Forelimb muscle (tissue), 1 donor: ENCODE measurements at regions not wholly inside any gene's neighbourhood (a gene's known extent, or its start where the extent isn't known, plus 50 kb on each side); places are given as distances from the start of the nearest gene placed in this dataset.
A peak's percentile ranks its signal among the peaks of the same experiment; 100 is the strongest.
"Not testable (repeated sequence)": the region's sequence is repeated elsewhere in the genome, so short reads cannot be mapped to it uniquely, and the experiment has no call there.

Experiments
- DNase-seq: peaks from one replicate; pipeline ENCODE4 v3.0.0-alpha.2; 2013; ENCODE audit warnings: low read depth

DNA sequence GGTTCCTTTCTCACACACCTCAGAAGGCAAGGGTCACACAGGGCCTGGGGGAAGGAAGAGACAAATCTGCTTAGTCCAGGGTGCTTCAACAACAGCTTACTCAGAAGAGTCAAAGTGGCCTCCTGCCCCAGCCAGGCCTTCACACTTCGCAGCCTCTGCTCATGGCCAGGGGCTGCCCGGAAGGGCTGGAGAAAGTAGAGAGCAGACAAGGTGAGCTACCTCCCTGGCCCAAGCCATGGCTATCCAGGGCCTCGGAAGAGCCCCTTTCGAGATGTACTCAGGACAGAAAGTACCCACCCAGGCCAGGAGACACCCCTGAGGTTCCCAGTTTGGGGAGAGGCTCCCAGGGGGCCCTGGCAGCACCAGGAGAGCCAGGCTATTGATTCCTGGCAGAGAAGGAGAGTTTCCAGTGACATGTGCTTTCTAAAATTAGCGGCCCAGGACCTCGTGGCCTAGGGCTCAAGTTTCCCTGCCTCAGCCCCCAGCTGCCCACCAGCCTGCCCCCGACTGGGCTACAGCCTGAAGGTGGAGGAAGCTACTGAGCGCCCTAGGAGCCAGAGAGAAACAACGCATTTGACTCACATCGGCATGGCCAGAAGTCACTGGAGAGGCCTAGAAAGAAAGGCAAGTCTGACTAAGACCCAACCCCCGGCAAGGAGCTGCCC lies 533.2 kb downstream of the TP53TG3F start:
- DNase-seq = not testable (repeated sequence)

DNA sequence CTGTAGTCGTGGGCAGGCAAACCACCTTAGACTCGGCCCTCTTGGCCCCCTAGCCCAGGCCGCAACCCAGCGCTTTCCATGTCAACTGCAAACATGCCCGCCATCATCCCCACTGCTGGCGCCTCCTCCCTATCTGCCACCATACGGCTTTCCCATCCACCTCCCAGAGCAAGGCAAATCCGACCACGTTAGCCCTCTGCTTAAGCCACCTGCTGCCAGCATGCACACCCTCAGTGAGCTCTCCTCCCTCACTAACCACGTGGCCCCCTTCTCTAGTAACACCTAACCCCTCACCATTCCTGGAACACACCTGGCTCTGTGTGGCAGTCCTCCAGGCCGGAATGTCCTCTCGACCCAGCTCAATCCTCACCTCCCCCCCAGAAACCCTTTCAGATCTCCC lies 534.8 kb downstream of the TP53TG3F start:
- DNase-seq = not testable (repeated sequence)

DNA sequence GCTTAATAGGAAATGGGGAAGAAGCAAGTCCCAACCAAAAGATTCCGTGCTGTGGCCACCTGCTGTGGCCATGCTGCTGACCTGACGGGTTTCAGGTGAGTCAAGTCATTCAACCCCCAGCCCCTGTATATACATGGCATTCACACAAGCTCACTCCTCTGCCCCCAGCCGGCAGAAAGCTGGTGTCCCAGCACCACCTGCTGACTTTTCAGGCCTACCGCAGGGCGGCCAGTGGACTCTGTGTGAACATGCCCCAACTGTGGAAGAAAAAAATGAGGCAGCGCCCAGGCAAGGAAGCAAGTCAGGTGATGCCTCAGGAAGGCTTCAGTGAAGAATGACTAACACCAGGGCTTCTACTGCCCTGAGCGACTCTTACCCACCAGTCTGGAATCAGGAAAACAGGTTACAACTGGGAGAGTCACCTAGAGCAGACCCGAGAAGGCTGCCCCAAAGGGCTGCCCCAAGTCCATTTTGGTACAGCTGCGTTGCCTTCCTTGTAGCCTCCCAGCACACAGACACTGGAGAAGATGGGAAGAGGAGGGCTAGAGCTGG lies 536.5 kb downstream of the TP53TG3F start:
- DNase-seq = not testable (repeated sequence)

DNA sequence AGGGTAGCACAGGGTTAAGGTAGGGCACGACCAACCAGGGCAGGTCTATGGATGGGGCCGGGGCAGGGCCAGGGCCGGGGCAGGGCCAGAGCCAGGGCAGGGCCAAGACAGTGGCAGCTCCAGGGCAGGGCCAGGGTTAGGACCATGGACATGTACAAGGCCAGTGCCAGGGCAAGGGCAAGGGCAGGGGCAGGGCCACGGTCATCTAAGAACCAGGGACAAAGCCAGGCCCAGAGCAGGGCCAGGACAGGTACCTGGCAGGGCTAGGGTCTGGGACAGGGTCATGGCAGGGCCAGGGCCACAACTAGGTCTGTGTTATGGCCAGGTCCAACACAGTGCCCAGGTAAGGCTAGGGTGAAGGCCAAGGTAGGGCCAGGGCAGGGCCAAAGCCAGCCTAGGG lies 541.8 kb downstream of the TP53TG3F start:
- not testable (repeated sequence) for DNase-seq

DNA sequence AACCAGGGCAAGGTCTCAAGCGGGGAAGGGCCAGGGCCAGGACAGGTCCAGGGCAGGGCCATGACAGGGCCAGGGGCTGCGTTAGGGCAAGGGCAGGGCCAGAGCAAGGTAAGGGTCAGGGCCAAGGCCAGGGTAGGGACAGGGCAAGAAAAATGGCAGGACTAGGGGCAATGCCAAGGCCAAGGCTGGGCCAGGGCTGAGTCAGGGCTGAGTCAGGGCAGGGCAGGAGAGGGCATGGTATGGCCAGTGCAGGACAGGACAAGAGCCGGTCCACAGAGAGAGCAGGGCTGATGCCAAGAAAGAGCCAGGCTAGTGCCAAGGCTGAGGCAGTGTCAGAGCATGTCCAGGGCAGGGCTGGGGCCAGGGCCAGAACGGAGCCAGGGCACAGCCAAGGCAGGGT lies 542.5 kb downstream of the TP53TG3F start:
- not testable (repeated sequence) for DNase-seq

DNA sequence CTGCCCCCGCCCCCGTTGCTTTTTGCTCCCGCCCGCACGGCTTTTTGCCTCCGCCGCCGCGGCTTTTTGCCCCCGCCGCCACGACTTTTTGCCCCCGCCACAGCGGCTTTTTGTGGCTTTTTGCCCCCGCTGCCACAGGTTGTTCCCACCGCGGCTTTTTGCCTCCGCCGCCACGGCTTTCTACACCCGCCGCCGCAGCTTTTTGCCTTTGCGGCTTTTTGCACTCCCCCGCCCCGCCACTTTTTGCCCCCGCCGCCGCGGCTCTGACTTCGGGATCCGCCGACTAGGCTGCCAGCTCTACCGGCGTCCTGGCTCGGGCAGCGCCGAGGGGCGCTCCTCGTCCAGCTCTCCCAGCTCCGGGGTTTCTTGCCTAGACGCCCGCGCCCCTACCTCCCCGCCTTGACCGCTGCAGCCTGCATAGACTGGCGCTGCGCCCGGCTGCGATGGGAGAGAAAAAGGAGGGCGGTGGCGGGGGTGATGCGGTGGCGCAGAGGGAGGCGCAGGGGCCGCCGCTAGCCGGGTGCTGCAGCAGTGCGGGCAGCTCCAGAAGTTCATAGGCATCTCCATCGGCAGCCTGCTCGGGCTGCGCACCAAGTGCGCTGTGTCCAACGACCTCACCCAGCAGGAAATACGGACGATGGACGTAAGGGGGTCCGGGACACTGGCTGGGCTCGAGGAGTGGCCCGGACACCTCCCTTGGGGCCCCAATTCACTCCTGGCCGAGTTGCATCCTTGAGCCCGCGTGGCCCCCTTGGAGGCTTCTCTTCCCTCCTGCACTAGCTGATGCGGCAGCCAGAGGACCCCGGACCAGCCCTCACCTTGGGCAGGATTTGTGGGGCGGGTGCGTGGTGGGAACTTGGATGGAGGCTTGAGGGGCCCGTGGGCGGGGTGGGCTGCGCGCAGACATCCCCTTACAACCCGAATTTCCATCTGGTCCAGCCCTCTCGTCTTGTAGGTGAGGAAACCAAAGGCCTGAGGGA lies 555.7 kb downstream of the TP53TG3F start:
- DNase-seq = not testable (repeated sequence)

DNA sequence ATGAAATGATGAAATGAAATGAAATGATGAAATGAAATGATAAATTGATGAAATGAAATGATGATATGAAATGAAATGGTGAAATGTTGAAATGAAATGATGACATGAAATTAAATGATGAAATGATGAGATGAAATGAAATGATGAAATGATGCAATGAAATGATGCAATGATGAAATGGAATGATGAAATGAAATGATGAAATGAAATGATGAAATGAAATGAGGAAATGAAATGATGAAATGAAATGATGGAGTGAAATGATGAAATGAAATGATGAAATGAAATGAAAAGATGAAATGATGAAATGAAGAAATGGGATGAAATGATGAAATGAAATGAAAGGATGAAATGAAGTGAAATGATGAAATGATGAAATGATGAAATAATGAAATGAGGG lies 558.9 kb downstream of the TP53TG3F start:
- DNase-seq = not testable (repeated sequence)

DNA sequence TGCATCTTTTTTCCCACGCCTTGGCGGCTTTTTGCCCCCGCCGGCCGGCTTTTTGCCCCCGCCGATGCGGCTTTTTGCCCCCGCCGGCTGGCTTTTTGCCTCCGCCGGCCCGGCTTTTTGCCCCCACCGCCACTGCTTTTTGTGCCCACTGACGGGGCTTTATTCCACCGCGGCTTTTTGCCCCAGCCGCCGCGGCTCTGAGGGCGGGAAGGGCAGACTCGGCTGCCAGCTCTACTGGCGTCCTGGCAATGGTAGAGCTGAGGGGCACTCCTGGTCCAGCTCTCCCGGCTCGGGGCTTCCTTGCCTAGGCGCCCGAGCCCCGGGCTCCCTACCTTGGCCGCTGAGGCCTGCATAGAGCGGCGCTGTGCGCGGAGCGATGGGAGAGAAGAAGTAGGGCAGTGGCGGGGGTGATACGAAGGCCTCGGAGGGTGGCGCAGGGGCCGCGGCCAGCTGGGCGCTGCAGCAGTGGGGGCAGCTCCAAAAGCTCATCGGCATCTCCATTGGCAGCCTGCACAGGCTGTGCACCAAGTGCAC lies 591.4 kb downstream of the TP53TG3F start:
- no peak for DNase-seq

DNA sequence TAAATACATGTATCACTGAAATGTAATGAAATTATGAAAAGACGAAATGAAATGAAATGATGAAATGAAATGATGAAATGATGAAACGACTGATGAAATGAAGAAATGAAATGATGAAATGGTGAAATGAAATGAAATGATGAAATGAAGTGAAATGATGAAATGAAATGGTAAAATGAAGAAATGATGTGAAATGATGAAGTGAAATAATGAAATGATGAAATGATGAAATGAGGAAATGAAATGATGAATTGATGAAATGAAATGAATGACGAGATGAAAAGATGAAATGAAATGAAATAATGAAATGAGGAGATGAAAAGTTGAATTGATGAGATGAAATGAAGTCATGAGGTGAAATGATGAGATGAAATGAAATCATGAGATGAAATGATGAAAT lies 594.7 kb downstream of the TP53TG3F start:
- DNase-seq = no peak

DNA sequence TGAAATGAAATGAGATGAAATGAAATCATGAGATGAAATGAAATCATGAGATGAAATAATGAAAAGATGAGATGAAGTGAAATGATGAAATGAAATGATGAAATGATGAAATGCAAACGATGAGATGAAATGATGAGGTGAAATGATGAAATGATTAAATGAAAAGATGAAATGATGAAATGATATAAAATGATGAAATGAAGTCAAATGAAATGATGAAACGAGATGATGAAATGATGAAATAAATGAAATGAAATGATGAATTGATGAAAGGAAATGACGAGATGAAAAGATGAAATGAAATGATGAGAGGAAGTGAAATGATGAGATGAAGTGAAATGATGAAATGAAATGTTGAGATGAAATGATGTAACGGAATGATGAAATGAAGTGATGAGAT lies 595.6 kb downstream of the TP53TG3F start:
- no peak for DNase-seq

DNA sequence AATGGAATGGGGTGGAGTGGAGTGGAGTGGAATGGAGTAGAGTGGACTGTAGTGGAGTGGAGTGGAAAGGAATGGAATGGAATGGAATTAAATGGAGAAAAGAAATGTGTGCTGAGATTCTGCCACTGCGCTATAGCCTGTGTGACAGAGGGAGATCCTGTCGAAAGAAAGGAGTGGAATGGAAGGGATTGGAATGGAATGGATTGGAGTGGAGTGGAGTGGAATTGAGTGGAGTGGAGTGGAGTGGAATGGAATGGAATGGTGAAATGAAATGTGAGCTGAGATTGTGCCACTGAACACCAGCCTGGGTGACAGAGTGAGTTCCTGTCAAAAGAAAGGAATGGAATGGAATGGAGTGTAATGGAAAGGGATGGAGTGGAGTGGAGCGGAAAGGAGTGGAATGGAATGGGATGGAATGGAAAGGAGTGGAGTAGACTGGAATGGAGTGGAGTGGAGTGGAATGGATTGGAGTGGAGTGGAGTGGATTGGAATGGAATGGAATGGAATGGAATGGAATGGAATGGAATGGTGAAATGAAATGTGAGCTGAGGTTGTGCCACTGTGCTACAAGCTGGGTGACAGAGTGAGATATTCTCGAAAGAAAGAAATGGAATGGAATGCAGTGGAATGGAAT lies 603.3 kb downstream of the TP53TG3F start:
- not testable (repeated sequence) for DNase-seq

DNA sequence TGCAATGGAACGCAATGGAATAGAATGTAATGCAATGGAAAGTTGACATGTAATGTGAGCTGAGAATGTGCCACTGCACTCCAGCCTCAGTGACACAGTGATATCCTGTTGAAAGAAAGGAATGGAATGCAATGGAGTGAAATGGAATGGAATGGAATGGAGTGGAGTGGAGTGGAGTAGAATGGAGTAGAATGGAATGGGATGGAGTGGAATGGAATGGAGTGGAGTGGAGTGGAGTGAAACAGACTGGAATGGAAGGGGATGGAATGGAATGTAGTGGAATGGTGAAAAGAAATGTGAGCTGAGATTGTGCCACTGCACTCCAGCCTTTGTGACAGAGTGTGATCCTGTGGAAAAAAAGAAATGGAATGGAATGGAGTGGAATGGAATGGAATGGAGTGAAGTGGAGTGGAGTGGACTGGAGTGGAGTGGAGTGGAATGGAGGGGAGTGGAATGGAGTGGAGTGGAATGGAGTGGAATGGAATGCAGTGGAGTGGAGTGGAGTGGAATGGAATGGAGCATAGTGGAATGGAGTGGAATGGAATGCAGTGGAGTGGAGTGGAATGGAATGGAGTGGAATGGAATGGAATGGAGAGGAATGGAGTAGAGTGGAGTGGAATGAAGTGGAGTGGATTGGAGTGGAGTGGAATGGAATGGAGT lies 604.2 kb downstream of the TP53TG3F start:
- not testable (repeated sequence) for DNase-seq

DNA sequence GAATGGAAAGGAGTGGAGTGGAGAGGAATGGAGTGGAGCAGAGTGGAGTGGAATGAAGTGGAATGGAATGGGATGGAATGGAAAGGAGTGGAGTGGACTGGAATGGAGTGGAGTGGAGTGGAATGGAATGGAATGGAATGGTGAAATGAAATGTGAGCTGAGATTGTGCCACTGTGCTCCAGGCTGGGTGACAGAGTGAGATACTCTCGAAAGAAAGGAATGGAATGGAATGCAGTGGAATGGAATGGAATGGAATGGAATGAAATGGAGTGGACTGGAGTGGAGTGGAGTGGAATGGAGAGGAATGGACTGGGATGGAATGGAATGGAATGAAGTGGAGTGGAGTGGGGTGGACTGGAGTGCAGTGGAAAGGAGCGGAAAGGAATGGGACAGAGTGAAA lies 605.2 kb downstream of the TP53TG3F start:
- not testable (repeated sequence) for DNase-seq

DNA sequence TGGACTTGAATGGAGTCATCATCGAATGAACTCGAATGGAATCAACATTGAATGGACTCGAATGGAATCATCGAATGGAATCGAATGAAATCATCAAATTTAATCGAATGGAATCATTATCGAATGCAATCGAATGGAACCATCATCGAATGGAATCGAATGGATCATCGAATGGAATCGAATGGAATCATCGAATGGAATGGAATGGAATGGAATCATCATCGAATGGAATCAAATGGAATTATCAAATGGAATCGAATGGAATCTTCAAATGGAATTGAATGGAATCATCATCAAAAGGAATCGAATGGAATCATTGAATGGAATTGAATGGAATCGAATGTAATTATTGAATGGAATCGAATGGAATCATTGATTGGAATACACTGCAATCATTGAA lies 610.3 kb downstream of the TP53TG3F start:
- DNase-seq = not testable (repeated sequence)

DNA sequence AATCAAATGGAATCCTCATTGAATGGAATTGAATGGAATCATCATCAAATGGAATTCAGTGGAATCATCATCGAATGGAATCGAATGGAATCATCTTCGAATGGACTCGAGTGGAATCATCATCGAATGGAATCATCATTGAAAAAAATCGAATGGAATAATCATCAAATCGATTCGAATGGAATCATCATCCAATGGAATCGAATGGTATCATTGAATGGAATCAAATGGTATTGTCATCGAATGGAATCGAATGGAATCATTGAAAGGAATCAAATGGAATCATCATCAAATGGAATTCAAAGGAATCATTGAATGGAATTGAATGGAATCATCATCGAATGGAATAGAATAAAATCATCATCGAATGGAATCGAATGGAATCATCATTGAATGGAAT lies 619.3 kb downstream of the TP53TG3F start:
- DNase-seq = peak; percentile 19

DNA sequence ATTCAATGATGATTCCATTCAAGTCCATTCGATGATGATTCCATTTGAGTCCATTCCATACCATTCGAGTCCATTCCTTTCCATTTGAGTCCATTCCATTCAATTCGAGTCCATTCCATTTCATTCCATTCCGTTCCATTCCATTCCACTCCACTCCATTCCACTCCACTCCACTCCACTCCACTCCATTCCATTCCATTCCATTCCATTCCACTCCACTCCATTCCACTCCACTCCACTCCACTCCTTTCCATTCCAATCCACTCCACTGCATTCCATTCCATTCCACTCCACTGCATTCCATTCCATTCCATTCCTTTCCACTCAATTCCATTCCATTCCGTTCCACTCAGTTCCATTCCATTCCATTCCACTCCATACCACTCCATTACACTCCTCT lies 625.6 kb downstream of the TP53TG3F start:
- not testable (repeated sequence) for DNase-seq

DNA sequence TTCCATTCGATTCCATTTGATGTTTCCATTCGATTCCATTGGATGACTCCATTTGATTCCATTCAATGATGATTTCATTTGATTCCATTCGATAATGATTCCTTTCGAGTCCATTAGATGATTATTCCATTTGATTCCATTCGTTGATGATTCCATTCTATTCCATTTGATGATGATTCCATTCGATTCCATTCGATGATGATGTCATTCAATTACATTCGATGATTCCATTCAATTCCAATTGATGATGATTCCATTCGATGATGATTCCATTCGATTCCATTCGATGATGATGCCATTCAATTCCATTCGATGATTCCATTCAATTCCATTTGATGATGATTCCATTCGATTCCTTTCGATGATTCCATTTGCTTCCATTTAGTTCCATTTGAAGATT lies 635.6 kb downstream of the TP53TG3F start:
- DNase-seq = not testable (repeated sequence)

DNA sequence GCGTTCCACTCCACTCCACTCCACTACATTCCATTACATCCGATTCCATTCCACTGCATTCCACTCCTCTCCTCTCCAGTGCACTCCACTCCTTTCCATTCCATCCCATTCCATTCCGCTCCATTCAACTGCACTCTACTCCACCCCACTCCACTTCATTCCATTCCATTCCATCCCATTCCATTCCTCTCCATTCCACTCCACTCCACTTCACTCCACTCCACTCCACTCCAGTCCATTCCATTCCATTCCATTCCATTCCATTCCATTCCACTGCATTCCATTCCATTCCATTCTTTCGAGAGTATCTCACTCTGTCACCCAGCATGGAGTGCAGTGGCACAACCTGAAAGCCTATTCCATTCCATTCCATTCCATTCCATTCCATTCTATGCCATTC lies 637.5 kb downstream of the TP53TG3F start:
- not testable (repeated sequence) for DNase-seq

DNA sequence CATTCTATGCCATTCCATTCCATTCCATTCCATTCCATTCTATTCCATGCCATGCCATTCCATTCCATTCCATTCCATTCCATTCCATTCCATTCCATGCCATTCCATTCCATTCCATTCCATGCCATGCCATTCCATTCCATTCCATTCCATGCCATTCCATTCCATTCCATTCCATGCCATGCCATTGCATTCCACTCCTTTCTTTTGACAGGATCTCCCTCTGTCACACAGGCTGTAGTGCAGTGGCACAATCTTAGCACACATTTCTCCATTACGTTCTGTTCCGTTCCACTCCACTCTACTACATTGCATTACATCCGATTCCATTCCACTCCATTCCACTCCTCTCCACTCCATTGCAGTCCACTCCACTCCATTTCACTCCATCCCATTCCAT lies 637.9 kb downstream of the TP53TG3F start:
- DNase-seq = not testable (repeated sequence)

DNA sequence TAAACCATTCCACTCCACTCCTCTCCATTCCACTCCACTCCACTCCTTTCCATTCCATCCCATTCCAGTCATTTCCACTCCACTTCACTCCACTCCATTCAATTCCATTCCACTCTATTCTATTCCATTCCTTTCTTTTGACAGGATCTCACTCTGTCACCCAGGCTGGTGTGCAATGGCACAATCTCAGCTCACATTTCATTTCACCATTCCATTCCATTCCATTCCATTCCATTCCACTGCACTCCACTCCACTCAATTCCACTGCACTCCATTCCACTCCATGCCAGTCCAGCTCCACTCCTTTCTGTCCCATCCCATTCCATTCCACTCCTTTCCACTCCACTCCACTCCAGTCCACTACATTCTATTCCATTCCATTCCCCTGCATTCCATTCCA lies 638.6 kb downstream of the TP53TG3F start:
- DNase-seq = not testable (repeated sequence)

DNA sequence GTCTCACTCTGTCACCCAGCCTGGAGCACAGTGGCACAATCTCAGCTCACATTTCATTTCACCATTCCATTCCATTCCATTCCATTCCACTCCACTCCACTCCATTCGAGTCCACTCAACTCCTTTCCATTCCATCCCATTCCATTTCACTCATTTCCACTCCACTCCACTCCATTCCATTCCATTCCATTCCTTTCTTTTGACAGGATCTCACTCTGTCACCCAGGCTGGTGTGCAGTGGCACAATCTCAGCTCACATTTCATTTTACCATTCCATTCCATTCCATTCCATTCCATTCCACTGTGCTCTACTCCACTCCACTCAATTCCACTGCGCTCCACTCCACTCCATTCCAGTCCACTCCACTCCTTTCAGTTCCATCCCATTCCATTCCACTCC lies 639.6 kb downstream of the TP53TG3F start:
- not testable (repeated sequence) for DNase-seq
